GM18858 (cell line): ENCODE measurements at regions not wholly inside any gene's neighbourhood (a gene's known extent, or its start where the extent isn't known, plus 50 kb on each side); places are given as distances from the start of the nearest gene placed in this dataset.

Experiments
- ATAC-seq: cut with Tn5 transposase; IDR thresholded peaks from one replicate; pipeline ENCODE4 v1.9.1; 2021; ENCODE audit not compliant: unreplicated experiment

- ATAC-seq, result no peak
Observed at GRCh38 chr11:11140510-11140909, 212.5 kb downstream of the CSNK2A3 start.

DNA sequence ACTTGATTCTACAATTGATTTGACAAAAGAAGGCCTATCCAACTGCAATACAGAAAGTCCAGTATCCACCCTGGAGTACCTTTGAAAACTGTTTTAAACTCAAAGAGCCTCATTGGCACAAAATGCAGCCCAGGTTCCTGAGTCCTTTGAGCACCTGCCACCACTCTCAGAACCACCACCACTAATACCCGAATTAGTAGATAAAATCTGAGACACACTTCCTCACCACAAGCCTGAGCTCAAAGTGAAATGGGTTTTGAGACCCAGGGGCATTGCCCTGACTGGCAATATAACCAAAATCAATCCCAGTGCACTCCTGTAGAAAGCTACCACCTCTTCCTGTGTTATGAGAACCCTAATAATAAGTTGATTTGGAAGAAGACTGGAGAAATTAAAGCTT lies 215.7 kb downstream of the CSNK2A3 start:
- no peak for ATAC-seq

- ATAC-seq, result no peak
Observed at GRCh38 chr11:11135820-11136476, 217.1 kb downstream of the CSNK2A3 start.

DNA sequence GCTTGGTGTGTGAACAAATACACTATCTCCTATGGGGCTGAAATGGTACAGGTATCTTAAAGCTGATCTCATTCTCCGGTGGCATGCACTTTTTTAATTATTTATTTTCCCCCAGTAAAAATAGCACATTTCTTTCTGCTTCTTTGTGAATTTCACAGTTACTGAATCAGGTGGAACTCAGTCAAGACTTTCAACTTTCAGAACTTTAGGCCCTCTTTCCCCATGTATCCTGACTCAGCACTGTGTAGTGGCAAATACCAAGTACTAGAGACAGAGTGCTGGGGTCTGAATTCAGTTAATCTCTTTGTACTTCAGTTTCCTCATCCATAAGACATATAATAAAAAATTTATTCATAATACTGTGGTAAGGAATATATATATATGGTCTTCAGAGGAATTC lies 223.9 kb downstream of the CSNK2A3 start:
- ATAC-seq, result no peak

- no peak for ATAC-seq
Observed at GRCh38 chr11:11125618-11126017, 227.4 kb downstream of the CSNK2A3 start.

- ATAC-seq, result no peak
Observed at GRCh38 chr11:11122749-11123148, 230.3 kb downstream of the CSNK2A3 start.

DNA sequence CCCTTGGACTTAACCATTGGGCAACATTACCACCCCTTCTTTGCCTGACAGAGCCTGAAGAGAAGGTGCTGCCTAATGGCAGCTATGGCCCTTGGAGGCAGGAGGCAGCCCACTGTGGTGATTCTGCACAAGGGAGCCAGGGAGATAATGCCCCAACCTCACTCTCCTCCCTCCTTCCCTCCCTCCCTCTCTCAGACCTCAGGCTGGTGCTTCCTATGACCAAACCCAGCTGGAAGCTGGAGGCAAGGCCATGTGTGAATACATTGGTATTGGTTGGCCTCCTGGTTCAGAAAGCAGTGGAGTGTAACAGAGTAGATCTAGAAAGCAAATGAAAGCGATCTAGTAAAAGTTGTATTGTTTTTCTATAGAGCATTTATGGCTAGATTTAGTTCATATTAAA lies 233.1 kb downstream of the CSNK2A3 start:
- ATAC-seq, result no peak

- no peak for ATAC-seq
Observed at GRCh38 chr11:11117730-11118129, 235.3 kb downstream of the CSNK2A3 start.

DNA sequence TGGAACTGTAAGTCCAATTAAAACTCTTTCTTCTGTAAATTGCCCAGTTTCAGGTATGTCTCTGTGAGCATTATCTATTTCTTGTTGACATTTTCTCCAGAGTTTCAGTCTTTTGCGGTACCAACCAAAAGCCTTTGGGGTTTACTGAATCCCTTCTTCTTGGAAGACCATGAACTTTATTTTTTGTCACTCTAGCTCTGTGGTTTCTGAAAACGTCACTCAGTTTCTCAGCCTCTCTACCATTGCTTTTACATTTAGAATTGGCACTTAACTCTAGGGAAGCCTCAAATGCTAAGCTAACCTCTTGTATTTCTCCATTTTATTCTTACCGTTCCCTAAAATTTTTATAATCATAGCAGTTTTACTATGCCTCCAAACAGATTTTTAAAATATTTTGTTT lies 237.6 kb downstream of the CSNK2A3 start:
- ATAC-seq, result no peak

DNA sequence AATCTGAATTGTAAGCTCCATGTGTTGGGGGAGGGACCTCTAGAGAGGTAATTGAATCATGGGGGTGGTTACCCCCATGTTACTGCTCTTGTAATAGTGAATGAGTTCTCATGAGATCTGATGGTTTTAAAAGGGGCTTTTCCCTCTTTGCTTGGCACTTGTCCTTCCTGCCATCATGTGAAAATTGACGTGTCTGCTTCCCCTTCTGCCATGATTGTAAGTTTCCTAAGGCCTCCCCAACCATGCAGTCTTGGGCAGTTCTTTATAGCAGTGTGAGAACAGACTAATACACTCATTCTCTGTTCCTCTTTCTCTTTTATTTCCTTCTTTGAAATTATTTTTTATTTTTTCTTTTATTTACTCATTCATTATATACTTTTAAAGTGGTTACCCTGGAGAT lies 239.4 kb downstream of the CSNK2A3 start:
- no peak for ATAC-seq

DNA sequence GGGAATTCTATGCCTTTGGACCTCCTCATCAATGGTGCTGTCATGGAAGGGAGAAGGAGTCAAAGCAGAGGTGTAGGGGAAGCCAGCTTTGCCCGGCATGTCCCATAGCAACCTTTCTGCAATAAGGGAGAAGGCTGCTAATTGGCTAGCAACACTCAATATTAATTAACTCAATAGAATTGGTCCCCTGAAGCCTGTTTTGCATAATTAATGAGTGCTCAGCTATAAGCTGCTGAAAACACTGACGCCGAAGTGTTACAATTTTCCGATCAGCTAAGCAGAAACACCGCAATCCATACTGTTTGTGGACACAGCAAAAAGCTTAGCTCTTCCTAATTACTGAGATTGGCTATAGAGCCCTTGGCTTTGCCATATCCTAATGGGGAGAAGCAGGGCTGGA lies 245.0 kb downstream of the CSNK2A3 start:
- no peak for ATAC-seq

- no peak for ATAC-seq
Observed at GRCh38 chr11:11107076-11107723, 245.8 kb downstream of the CSNK2A3 start.

- no peak for ATAC-seq
Observed at GRCh38 chr11:11105361-11105760, 247.5 kb upstream of the ZBED5 start.

GRCh38 chr11:11095831-11096723 lies 238.2 kb upstream of the ZBED5 start:
- ATAC-seq, result no peak

- ATAC-seq, result no peak
Observed at GRCh38 chr11:11090495-11090894, 232.6 kb upstream of the ZBED5 start.

DNA sequence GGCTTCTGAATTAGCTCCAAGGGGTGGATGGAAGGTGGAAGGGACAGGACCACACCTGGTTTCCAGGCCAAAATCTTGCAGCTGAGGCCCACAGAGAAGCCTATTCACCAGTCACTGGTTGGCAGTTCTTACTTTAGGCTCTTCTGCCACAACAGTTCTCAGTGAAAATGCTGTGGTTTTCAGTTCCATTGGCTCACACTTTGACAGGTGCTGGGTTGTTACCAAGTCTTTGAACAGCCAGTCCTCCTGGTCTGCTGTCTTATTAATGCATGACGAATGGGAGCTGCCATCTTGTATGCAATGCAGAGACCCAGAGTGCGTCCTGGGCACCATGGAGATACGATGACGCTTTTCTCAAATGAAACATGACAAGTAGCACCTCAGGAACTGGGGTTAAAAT lies 232.0 kb upstream of the ZBED5 start:
- no peak for ATAC-seq

DNA sequence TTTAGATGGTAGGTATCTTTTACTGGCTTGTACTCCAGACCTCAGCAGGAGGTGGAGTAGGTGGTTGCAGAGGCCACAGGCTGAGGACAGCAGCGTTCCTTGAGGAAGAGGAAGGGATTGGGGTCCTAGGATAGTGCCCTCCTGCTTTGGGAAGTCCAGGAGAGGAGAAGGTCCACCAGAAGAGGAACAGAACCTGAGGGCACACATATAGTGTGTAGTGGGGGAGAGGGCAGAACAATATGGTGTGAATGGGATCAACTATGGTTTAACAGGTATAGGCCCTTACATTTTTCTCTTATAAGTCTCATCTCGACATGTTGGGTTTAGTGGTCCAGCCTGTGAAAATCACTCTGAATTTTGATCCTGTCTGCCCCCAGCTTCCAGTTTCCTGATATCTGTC lies 229.1 kb upstream of the ZBED5 start:
- no peak for ATAC-seq

- ATAC-seq, result no peak
Observed at GRCh38 chr11:11085580-11085979, 227.7 kb upstream of the ZBED5 start.

- no peak for ATAC-seq
Observed at GRCh38 chr11:11084337-11084736, 226.5 kb upstream of the ZBED5 start.

DNA sequence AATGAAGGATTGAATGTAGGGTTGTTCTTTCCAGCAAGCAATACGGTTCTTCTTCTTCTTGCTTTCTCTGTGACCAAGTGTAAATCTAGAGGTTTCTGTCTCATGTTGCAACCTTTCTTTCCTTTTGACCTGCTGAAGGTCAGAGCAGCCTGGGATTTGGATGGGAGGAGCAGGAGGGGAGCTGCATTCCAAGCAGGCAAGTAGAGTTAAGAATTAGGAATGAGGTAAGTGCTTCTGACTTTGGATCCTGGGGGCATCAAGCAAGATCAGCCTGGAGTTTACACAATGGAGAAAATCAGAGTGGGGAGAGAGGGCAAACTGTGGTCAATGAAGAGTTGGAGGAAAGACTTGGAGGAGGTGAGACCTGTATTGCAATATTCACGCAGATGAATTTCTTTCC lies 225.6 kb upstream of the ZBED5 start:
- no peak for ATAC-seq

- ATAC-seq, result no peak
Observed at GRCh38 chr11:11082646-11083045, 224.8 kb upstream of the ZBED5 start.

- no peak for ATAC-seq
Observed at GRCh38 chr11:11081776-11082175, 223.9 kb upstream of the ZBED5 start.
